GM12865 (cell line): ENCODE measurements at regions not wholly inside any gene's neighbourhood (a gene's known extent, or its start where the extent isn't known, plus 50 kb on each side); places are given as distances from the start of the nearest gene placed in this dataset.

Source experiments
- DNase-seq: peaks from one replicate; pipeline ENCODE4 v3.0.0; 2010; ENCODE audit warnings: low read depth
- H3K4me3 ChIP-seq: 2 replicates; pipeline ENCODE4 v1.5.1; 2011; ENCODE audit warnings: mild to moderate bottlenecking, low read depth, low read length, control low read depth
- CTCF ChIP-seq: IDR thresholded peaks from 2 replicates; pipeline ENCODE4 v1.5.1; 2011; ENCODE audit warnings: low read length, control low read depth, low read depth, inconsistent platforms; ENCODE audit not compliant: insufficient read depth; ENCODE audit errors: missing control alignments

- DNase-seq, result no peak
- TF ChIP-seq CTCF, result no peak
- no peak overlapping the region for H3K4me3 ChIP-seq
Observed at GRCh38 chr11:91406009-91406408, 818.6 kb upstream of the FAT3 start.

GRCh38 chr11:91404344-91404743 lies 820.3 kb upstream of the FAT3 start:
- TF ChIP-seq CTCF, result no peak
- DNase-seq, result no peak
- no peak overlapping the region for H3K4me3 ChIP-seq

- DNase-seq, result no peak
- no peak overlapping the region for H3K4me3 ChIP-seq
- no peak for TF ChIP-seq CTCF
Observed at GRCh38 chr11:91397134-91397468, 827.5 kb upstream of the FAT3 start.

GRCh38 chr11:91396236-91397133 lies 828.1 kb upstream of the FAT3 start:
- TF ChIP-seq CTCF, result no peak
- no peak for DNase-seq
- H3K4me3 ChIP-seq, result no peak overlapping the region

- no peak for DNase-seq
- H3K4me3 ChIP-seq, result no peak overlapping the region
- no peak for TF ChIP-seq CTCF
Observed at GRCh38 chr11:91394727-91395414, 829.7 kb upstream of the FAT3 start.

GRCh38 chr11:91394073-91394726 lies 830.4 kb upstream of the FAT3 start:
- H3K4me3 ChIP-seq, result no peak overlapping the region
- TF ChIP-seq CTCF, result no peak

More at GRCh38 chr11:91394073-91394726, 830.4 kb upstream of the FAT3 start:
- no peak for DNase-seq
